HG02571 (cell line): ENCODE measurements at regions not wholly inside any gene's neighbourhood (a gene's known extent, or its start where the extent isn't known, plus 50 kb on each side); places are given as distances from the start of the nearest gene placed in this dataset.
"Not testable (repeated sequence)": the region's sequence is repeated elsewhere in the genome, so short reads cannot be mapped to it uniquely, and the experiment has no call there.

Source experiments
- ATAC-seq: cut with Tn5 transposase; IDR thresholded peaks from one replicate; pipeline ENCODE4 v1.9.1; 2021; ENCODE audit warnings: mild to moderate bottlenecking, moderate library complexity; ENCODE audit not compliant: unreplicated experiment

GRCh38 chr4:112708772-112709171 is 71.8 kb downstream of the LARP7 start:
- ATAC-seq: no peak

GRCh38 chr4:112714922-112715901 is 78.3 kb downstream of the LARP7 start:
- ATAC-seq: no peak

GRCh38 chr4:112717856-112718255 is 80.9 kb downstream of the LARP7 start:
- ATAC-seq: no peak

GRCh38 chr4:112721627-112722026 is 84.7 kb downstream of the LARP7 start:
- no peak for ATAC-seq

GRCh38 chr4:112726041-112726440 is 89.1 kb downstream of the LARP7 start:
- no peak for ATAC-seq

GRCh38 chr4:112727728-112728127 is 90.8 kb downstream of the LARP7 start:
- ATAC-seq: not testable (repeated sequence)

- ATAC-seq: no peak
These were observed 94.8 kb downstream of the LARP7 start for GRCh38 chr4:112731715-112732114.

GRCh38 chr4:112732142-112732541 is 95.2 kb downstream of the LARP7 start:
- ATAC-seq: no peak

- ATAC-seq: peak; percentile 49
These were observed 98.6 kb downstream of the LARP7 start for GRCh38 chr4:112735474-112735951.

- peak; percentile 42 for ATAC-seq
These were observed 99.8 kb downstream of the LARP7 start for GRCh38 chr4:112736718-112737135.

- ATAC-seq: no peak
These were observed 102.5 kb downstream of the LARP7 start for GRCh38 chr4:112739442-112739841.

GRCh38 chr4:112747036-112747435 is 110.1 kb downstream of the LARP7 start:
- no peak for ATAC-seq

- ATAC-seq: no peak
These were observed 111.5 kb downstream of the LARP7 start for GRCh38 chr4:112748352-112748878.

GRCh38 chr4:112750749-112751148 is 113.8 kb downstream of the LARP7 start:
- ATAC-seq: not testable (repeated sequence)

GRCh38 chr4:112751447-112751846 is 114.5 kb downstream of the LARP7 start:
- ATAC-seq: no peak

GRCh38 chr4:112752061-112752460 is 115.1 kb downstream of the LARP7 start:
- ATAC-seq: no peak

GRCh38 chr4:112752510-112752909 is 115.6 kb downstream of the LARP7 start:
- no peak for ATAC-seq

GRCh38 chr4:112753333-112753732 is 116.4 kb downstream of the LARP7 start:
- ATAC-seq: no peak

GRCh38 chr4:112759313-112759712 is 122.4 kb downstream of the LARP7 start:
- no peak for ATAC-seq

- ATAC-seq: no peak
These were observed 128.5 kb downstream of the LARP7 start for GRCh38 chr4:112765317-112765974.

- ATAC-seq: no peak
These were observed 129.5 kb downstream of the LARP7 start for GRCh38 chr4:112766422-112766821.

- ATAC-seq: no peak
These were observed 130.4 kb downstream of the LARP7 start for GRCh38 chr4:112767386-112767785.
